Anterior cingulate cortex (tissue), 58 donors: ENCODE measurements at regions not wholly inside any gene's neighbourhood (a gene's known extent, or its start where the extent isn't known, plus 50 kb on each side); places are given as distances from the start of the nearest gene placed in this dataset.

Experiments used
- DNase-seq, 58 donors: peaks; one replicate each; lab custom pipeline; 2025; lab: John Stamatoyannopoulos, UW

- no peak for DNase-seq
Observed at GRCh38 chr22:22084089-22084711, 101.6 kb upstream of the TOP3B start.

GRCh38 chr22:22082960-22083359, 100.4 kb upstream of the TOP3B start:
- DNase-seq = no peak

- no peak for DNase-seq
Observed at GRCh38 chr22:22082229-22082835, 99.7 kb upstream of the TOP3B start.

- DNase-seq = no peak
Observed at GRCh38 chr22:22080270-22080669, 97.7 kb upstream of the TOP3B start.

GRCh38 chr22:22079404-22080148, 97.0 kb upstream of the TOP3B start:
- no peak for DNase-seq

DNA sequence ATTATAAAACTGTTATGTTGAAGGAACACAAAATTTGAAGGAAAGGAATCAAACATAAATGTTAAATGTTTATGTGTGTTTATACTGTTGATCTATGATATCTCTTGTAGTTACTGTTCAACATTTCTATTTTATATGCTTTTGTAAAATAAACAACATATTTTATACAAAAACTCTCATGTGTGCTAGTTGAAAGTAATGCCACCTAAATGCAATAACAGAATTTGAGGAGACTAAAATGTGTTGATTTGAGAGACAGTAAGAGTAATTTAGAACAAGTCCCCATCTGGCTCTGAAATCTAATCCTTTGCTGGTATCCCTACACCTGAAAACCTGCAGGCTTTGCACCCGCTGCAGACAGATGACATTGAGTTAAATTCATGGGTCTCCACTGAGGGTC, 95.7 kb upstream of the TOP3B start:
- DNase-seq = no peak

DNA sequence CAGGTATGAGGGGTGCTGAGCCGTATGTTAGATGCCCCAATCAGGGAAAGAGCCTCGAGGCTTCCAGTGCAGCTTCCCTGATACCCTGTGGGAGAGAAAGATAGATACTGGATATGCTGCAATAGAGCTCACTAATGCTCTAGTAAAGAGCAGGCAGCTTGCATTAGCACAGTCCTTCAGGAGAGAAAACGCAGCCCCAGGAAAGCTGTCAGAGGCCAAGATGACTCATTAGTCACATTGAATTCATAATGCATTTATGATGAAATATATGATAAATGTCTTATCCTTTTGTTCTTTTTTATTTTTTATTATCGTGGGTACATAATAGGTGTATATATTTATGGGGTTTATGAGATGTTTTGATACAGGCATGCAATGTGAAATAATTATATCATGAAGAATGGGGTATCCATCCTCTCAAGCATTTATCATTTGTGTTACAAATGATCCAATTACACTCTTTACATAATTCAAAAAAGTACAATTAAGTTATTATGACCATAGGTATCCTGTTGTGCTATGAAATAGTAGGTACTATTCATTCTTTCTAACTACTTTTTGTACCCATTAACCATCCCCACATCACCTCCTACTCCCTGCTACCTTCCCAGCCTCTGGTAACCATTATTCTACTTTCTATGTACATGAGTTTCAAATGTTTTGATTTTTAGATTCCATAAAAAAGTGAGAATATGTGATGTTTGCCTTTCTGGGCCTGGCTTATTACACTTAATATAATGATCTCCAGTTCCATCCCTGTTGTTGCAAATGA, 94.5 kb upstream of the TOP3B start:
- peak in 1 of 58 donors; percentile 3 for DNase-seq

- no peak for DNase-seq
Observed at GRCh38 chr22:22076361-22076760, 93.8 kb upstream of the TOP3B start.

DNA sequence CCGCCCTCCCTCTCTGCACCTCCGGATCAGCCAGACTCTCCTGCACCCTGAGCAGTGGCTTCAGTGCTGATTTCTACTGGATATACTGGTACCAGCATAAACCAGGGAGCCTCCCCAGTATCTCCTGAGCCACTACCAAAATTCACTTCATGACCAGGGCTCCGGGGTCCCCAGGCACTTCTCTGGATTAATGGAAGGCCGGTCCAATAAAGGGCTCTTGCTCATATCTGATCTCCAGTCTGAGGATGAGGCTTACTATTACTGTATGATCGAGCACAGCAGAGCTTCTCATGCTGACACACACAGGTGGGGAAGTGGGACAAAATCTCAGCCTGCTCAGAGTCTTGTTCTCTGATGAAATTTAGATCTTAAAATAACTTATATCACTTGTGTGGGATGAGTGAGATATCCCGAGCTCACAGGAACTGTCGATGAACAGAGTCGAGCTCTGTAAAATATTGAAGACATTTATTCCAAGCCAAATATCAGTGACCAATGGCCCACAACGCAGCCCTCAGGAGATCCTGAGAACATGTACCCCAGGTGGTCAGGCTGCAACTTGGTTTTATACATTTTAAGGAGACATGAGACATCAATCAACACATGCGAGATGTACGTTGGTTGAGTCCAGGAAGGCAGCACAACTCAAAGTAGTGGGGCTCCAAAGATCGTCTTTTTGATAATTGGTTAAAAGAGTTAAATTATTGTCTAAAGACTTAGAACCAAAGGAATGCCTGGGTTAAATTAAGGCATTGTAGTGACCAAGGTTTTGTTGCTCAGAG, 93.0 kb upstream of the TOP3B start:
- peak in 2 of 58 donors; percentile 31 to 36 for DNase-seq

- DNase-seq = no peak
Observed at GRCh38 chr22:22074634-22075381, 92.2 kb upstream of the TOP3B start.

- no peak for DNase-seq
Observed at GRCh38 chr22:22073769-22074561, 91.4 kb upstream of the TOP3B start.

DNA sequence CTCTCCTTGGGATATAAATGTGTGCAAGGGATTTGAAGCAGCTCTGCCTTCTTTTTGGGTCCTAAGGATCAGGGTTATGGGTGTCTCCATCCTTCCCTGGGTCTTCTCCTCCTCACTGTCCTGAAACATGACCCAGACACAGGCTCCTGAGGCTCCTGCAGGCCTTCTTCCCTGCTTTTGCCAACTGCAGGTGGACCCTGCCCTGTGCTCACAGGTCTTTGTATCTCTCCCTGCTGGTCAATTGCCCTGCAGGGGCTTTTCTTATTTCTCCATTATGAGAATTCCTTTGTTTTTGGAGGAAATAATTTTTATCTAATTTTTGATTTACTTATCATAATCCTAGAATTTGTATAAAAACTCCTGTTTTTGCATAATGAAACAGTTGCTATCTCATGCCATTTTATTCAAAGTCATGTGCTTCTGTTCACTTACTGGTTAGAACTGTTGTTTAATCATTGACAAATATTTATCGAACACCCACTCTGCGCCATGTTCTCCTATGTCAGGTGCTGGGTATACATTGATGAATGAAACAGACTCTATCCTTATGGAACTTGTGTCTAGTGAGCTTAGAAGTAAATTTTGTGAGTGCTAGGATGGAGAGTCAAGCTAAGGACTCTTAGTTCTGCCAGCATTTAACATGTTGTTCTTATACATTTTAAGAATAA, 89.7 kb upstream of the TOP3B start:
- no peak for DNase-seq

DNA sequence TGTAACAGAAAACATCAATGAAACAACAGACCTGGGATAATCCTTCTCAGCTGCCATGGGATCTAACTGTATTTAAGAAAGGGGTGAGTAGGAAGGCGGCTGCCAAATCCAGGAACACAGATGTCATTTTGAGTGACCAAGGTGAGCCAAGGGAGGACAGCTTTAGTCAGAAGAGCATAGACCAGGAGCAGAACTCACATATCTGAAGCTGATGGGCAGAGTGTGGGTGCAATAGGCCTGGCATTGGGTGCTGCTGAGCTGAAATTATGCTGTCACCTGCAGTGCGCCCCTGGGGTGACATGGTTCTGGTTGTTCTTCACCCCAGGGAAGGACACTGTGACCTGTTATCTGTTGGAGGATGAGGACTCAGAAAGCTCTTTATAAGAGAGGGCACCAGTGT, 88.9 kb upstream of the TOP3B start:
- DNase-seq = no peak

GRCh38 chr22:22070371-22070824, 87.8 kb upstream of the TOP3B start:
- DNase-seq = no peak

GRCh38 chr22:22069450-22070370, 87.1 kb upstream of the TOP3B start:
- no peak for DNase-seq

DNA sequence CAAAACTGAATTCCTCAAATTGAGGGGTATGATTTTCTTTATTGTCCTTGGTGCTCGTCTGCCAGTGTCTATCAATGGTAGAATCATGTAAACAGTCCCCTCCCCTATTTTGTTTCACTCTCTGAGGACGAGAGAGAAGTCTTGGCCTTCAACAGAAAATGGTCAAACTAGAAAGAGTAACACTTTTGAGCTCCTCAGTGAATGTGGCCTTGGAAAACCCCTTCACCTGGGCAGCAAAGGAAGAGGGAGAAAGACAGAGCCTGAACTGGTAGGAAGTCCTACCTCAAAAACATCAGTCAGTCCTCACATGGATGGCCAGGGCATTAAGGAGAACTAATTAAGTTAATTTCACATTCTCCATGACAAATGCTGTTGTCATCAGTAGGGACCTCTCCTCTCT, 86.1 kb upstream of the TOP3B start:
- no peak for DNase-seq

GRCh38 chr22:22068025-22068424, 85.4 kb upstream of the TOP3B start:
- DNase-seq = no peak
